Urinary bladder (tissue), 3 donors: ENCODE measurements at regions not wholly inside any gene's neighbourhood (a gene's known extent, or its start where the extent isn't known, plus 50 kb on each side); places are given as distances from the start of the nearest gene placed in this dataset.

Source experiments
- DNase-seq: peaks from one replicate; pipeline ENCODE4 v3.0.0-alpha.2; 2015; ENCODE audit errors: extremely low spot score
- H3K27ac ChIP-seq: one replicate; pipeline ENCODE4 v1.5.1; 2013; ENCODE audit warnings: low read depth, mild to moderate bottlenecking, moderate library complexity
- H3K36me3 ChIP-seq: one replicate; pipeline ENCODE4 v1.6.1; 2013; ENCODE audit warnings: mild to moderate bottlenecking, moderate library complexity; ENCODE audit not compliant: insufficient read depth
- H3K4me1 ChIP-seq: one replicate; pipeline ENCODE4 v1.6.1; 2013; ENCODE audit warnings: mild to moderate bottlenecking, moderate library complexity; ENCODE audit not compliant: insufficient read depth
- H3K4me3 ChIP-seq: one replicate; pipeline ENCODE4 v1.5.1; 2013; ENCODE audit warnings: low read depth, low read length
- WGBS: extraction: QIAGEN DNeasy Blood & Tissue Kit; methylation state at CpG from one replicate; pipeline ENCODE4 v1.1.7; 2013; 5-methylcytosine and 5-hydroxymethylcytosine counted together
- donor health status: healthy with polysubstance abuse.
- donor health status: healthy.

GRCh38 chr12:125683748-125684381, 618.6 kb downstream of the AACS start:
- no peak for DNase-seq
- WGBS: 11% methylated on average over 30 of the region's 30 CpGs
- Histone ChIP-seq H3K36me3 (no peaks in the 10 kb centered on the region), H3K4me1 (no peaks in the 10 kb centered on the region), H3K4me3 (no peak overlapping the region), H3K27ac (no peak overlapping the region)

GRCh38 chr12:125684968-125685790, 619.9 kb downstream of the AACS start:
- Histone ChIP-seq H3K4me1 (no peaks in the 10 kb centered on the region), H3K4me3 (no peak overlapping the region), H3K27ac (no peak overlapping the region), H3K36me3 (no peaks in the 10 kb centered on the region)
- WGBS: 82% methylated on average over 17 of the region's 17 CpGs
- no peak for DNase-seq

GRCh38 chr12:125685915-125686314, 620.7 kb downstream of the AACS start:
- Histone ChIP-seq H3K36me3 (no peaks in the 10 kb centered on the region), H3K4me1 (no peaks in the 10 kb centered on the region), H3K4me3 (no peak overlapping the region), H3K27ac (no peak overlapping the region)
- WGBS: 14% methylated on average over 3 of the region's 3 CpGs
- DNase-seq: peak; percentile 2

GRCh38 chr12:125687403-125687802, 622.2 kb downstream of the AACS start:
- no peaks in the 10 kb centered on the region for H3K36me3 ChIP-seq
- H3K27ac ChIP-seq: no peak overlapping the region
- 74% methylated on average over 3 of the region's 3 CpGs for WGBS
- H3K4me1 ChIP-seq: no peaks in the 10 kb centered on the region
- no peak for DNase-seq
- H3K4me3 ChIP-seq: no peak overlapping the region

GRCh38 chr12:125687820-125688219, 622.6 kb downstream of the AACS start:
- no peak overlapping the region for H3K27ac ChIP-seq
- H3K4me1 ChIP-seq: no peaks in the 10 kb centered on the region
- H3K4me3 ChIP-seq: no peak overlapping the region
- WGBS: 82% methylated on average over 7 of the region's 7 CpGs
- no peak for DNase-seq
- no peaks in the 10 kb centered on the region for H3K36me3 ChIP-seq

- Histone ChIP-seq H3K36me3 (no peaks in the 10 kb centered on the region), H3K27ac (no peak overlapping the region), H3K4me1 (no peaks in the 10 kb centered on the region), H3K4me3 (no peak overlapping the region)
- 79% methylated on average over 7 of the region's 7 CpGs for WGBS
- no peak for DNase-seq
Measured at GRCh38 chr12:125688223-125688622, 623.0 kb downstream of the AACS start.

- no peak overlapping the region for H3K4me3 ChIP-seq
- H3K4me1 ChIP-seq: no peaks in the 10 kb centered on the region
- WGBS: 92% methylated on average over 5 of the region's 5 CpGs
- H3K27ac ChIP-seq: no peak overlapping the region
- no peak for DNase-seq
- H3K36me3 ChIP-seq: no peaks in the 10 kb centered on the region
Measured at GRCh38 chr12:125688881-125689280, 623.6 kb downstream of the AACS start.

- 67% methylated on average over 18 of the region's 18 CpGs for WGBS
- no peak for DNase-seq
- Histone ChIP-seq H3K4me1 (no peaks in the 10 kb centered on the region), H3K4me3 (no peak overlapping the region), H3K36me3 (no peaks in the 10 kb centered on the region), H3K27ac (no peak overlapping the region)
Measured at GRCh38 chr12:125689576-125690410, 624.6 kb downstream of the AACS start.

- 73% methylated on average over 9 of the region's 9 CpGs for WGBS
- H3K4me3 ChIP-seq: no peak overlapping the region
- DNase-seq: no peak
- H3K36me3 ChIP-seq: no peaks in the 10 kb centered on the region
- H3K27ac ChIP-seq: no peak overlapping the region
- H3K4me1 ChIP-seq: no peaks in the 10 kb centered on the region
Measured at GRCh38 chr12:125690841-125691240, 625.6 kb downstream of the AACS start.

- DNase-seq: no peak
- H3K4me1 ChIP-seq: no peaks in the 10 kb centered on the region
- H3K4me3 ChIP-seq: no peak overlapping the region
- WGBS: 35% methylated on average over 2 of the region's 2 CpGs
- no peaks in the 10 kb centered on the region for H3K36me3 ChIP-seq
- H3K27ac ChIP-seq: no peak overlapping the region
Measured at GRCh38 chr12:125696054-125696453, 630.8 kb downstream of the AACS start.

- DNase-seq: no peak
- 91% methylated on average over 3 of the region's 3 CpGs for WGBS
- Histone ChIP-seq H3K4me3 (no peak overlapping the region), H3K4me1 (no peaks in the 10 kb centered on the region), H3K36me3 (no peaks in the 10 kb centered on the region), H3K27ac (no peak overlapping the region)
Measured at GRCh38 chr12:125704803-125705202, 639.6 kb downstream of the AACS start.

- whole genome bisulfite sequencing: 82% methylated on average over 10 of the region's 10 CpGs
Measured at GRCh38 chr12:125720961-125721360, 655.7 kb downstream of the AACS start.

GRCh38 chr12:125734137-125734536, 668.9 kb downstream of the AACS start:
- Histone ChIP-seq H3K27ac (no peak overlapping the region), H3K4me1 (no peaks in the 10 kb centered on the region), H3K4me3 (no peak overlapping the region), H3K36me3 (no peaks in the 10 kb centered on the region)
- DNase-seq: no peak
- WGBS: 62% methylated on average over 1 of the region's 1 CpG

More at GRCh38 chr12:125720961-125721360, 655.7 kb downstream of the AACS start:
- H3K27ac ChIP-seq: no peak overlapping the region
- H3K36me3 ChIP-seq: no peaks in the 10 kb centered on the region
- H3K4me3 ChIP-seq: no peak overlapping the region
- no peaks in the 10 kb centered on the region for H3K4me1 ChIP-seq
- no peak for DNase-seq
